Vagina (tissue), 2 donors: ENCODE measurements at regions not wholly inside any gene's neighbourhood (a gene's known extent, or its start where the extent isn't known, plus 50 kb on each side); places are given as distances from the start of the nearest gene placed in this dataset.

Experiments
- DNase-seq, 2 donors: peaks; one replicate each; pipeline ENCODE4 v3.0.0-alpha.2; 2017; ENCODE audit errors: extremely low spot score in 2 of 2
- H3K27ac ChIP-seq: fragments of 200-600 bp; sonication (generic); one replicate; pipeline ENCODE4 v1.5.1; 2019
- H3K27me3 ChIP-seq: fragments of 200-600 bp; sonication (generic); one replicate; pipeline ENCODE4 v1.5.1; 2019
- H3K36me3 ChIP-seq, 2 donors: fragments of 200-600 bp; sonication (generic); one replicate each; pipeline ENCODE4 v1.5.1; 2017 to 2019
- H3K4me1 ChIP-seq: fragments of 200-600 bp; sonication (generic); one replicate; pipeline ENCODE4 v1.5.1; 2019
- H3K4me3 ChIP-seq, 2 donors: fragments of 200-600 bp; sonication (generic); 1 replicate in 1 of 2; 2 replicates in 1 of 2; pipeline ENCODE4 v1.5.1; 2016 to 2019
- H3K9me3 ChIP-seq: fragments of 200-600 bp; sonication (generic); one replicate; pipeline ENCODE4 v1.5.1; 2019
- POLR2A ChIP-seq, 2 donors: fragments of 450-650 bp; IDR thresholded peaks; one replicate each; pipeline ENCODE4 v1.6.1; 2017; ENCODE audit warnings: antibody characterized with exemption in 2 of 2, mild to moderate bottlenecking in 2 of 2, moderate library complexity in 2 of 2
- POLR2AphosphoS5 ChIP-seq, 2 donors: sonication (generic); formaldehyde crosslinking; IDR thresholded peaks; one replicate each; pipeline ENCODE4 v1.9.0; 2017; ENCODE audit warnings: antibody characterized with exemption in 2 of 2, mild to moderate bottlenecking in 2 of 2, low read depth in 1 of 2; ENCODE audit not compliant: insufficient read depth in 1 of 2
- intact Hi-C: fragments of 100-400 bp; cut with DNase I; formaldehyde crosslinking; loops from one replicate; pipeline ENCODE4 v1.15.1; 2023
- TF ChIP-seq, protein P1 (sequence below), 3 experiments: fragments of 450-650 bp in 2 of 3; fragments of 200-600 bp in 1 of 3; sonication (generic) in 1 of 3; IDR thresholded peaks; one replicate each; pipeline ENCODE4 v1.5.1; 2017 to 2019; ENCODE audit warnings: antibody characterized with exemption in 3 of 3, mild to moderate bottlenecking in 2 of 3, moderate library complexity in 2 of 3

DNA sequence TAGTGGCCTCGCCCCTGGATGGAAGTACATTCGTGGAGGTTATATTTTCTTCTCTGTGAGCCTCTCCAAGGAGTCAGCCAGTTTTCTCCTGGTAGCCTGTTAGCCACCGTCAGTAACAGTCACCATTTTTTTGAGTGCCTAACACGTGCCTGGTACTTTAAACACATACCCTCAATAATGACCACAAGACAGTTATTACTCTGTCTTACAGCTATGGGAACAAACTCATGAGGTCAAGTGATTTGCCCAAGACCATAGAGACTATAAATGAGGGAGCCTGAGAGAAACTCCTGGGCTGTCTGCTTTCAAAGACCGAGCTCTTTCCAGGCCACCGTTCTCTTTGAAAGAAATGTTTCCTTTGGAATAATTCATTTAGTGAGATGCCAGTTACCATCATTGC lies 90.4 kb downstream of the PALM2AKAP2 start:
- H3K4me1 ChIP-seq: no peaks in the 10 kb centered on the region
- TF ChIP-seq, protein P1, sequence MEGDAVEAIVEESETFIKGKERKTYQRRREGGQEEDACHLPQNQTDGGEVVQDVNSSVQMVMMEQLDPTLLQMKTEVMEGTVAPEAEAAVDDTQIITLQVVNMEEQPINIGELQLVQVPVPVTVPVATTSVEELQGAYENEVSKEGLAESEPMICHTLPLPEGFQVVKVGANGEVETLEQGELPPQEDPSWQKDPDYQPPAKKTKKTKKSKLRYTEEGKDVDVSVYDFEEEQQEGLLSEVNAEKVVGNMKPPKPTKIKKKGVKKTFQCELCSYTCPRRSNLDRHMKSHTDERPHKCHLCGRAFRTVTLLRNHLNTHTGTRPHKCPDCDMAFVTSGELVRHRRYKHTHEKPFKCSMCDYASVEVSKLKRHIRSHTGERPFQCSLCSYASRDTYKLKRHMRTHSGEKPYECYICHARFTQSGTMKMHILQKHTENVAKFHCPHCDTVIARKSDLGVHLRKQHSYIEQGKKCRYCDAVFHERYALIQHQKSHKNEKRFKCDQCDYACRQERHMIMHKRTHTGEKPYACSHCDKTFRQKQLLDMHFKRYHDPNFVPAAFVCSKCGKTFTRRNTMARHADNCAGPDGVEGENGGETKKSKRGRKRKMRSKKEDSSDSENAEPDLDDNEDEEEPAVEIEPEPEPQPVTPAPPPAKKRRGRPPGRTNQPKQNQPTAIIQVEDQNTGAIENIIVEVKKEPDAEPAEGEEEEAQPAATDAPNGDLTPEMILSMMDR (IDR thresholded peaks at IDR 0.05): no peak
- TF ChIP-seq POLR2AphosphoS5 (IDR thresholded peaks at IDR 0.05; ENCODE audit: insufficient read depth in 1 of 2, low read depth in 1 of 2): no peak
- intact Hi-C loops: no loop called here

DNA sequence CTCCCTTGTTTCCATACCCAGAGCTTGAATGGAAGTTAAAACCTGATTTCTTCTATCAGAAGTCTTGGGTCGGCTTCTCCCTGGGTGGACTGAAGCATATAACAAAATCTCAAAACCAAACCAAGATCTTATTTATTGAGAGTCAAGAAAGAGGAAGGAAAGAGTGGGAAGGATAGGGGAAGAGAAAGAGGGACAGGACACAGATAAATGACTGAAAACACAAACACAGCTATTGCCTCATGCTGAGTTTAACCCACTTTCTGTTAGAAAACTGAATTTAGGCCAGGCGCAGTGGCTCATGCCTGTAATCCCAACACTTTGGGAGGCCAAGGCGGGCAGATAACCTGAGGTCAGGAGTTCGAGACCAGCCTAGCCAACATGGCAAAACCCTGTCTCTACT lies 92.9 kb downstream of the PALM2AKAP2 start:
- Histone ChIP-seq H3K36me3 (no peaks in the 10 kb centered on the region), H3K27ac (no peak overlapping the region), H3K9me3 (no peaks in the 10 kb centered on the region), H3K4me1 (no peaks in the 10 kb centered on the region), H3K4me3 (no peak overlapping the region), H3K27me3 (no peaks in the 10 kb centered on the region)
- intact Hi-C loops: no loop called here
- DNase-seq: no peak
- TF ChIP-seq POLR2AphosphoS5 (IDR thresholded peaks at IDR 0.05; ENCODE audit: insufficient read depth in 1 of 2, low read depth in 1 of 2) (no peak), POLR2A (IDR thresholded peaks at IDR 0.05) (no peak)
- TF ChIP-seq, protein P1 (IDR thresholded peaks at IDR 0.05): no peak

More for the DNA sequence above, 90.4 kb downstream of the PALM2AKAP2 start:
- H3K36me3 ChIP-seq: no peaks in the 10 kb centered on the region
- H3K27ac ChIP-seq: no peak overlapping the region
- H3K27me3 ChIP-seq: no peaks in the 10 kb centered on the region
- no peak overlapping the region for H3K4me3 ChIP-seq
- DNase-seq: no peak
- no peaks in the 10 kb centered on the region for H3K9me3 ChIP-seq

DNA sequence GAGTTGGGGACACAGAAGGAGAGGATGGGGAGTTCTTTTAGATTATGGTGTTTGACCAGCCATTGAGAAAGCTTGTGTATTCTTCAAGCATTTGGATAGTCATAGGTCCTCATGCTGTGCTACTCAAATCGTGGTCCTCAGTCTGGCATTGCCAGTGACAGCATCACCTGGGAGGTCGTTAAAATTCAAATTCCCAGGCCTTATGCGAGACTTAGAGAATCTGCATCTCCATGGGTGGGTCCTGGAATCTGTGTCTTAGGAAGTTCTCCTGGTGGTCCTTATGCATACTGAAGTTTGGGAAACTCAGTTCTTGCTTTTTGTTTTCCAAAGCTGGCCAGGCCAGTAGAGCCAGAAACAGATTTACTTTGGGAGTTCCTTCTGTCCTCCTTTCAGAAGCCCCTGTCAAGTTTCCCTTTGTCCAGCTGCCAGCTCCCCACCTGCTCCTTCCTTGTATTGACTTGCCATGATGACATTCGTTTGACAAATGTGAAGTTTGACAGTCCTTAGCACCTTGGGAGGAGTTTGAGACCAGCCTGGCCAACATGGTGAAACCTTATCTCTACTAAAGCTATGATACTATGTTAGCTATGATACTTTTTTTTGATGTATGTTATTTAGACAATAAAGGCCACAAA lies 95.6 kb downstream of the PALM2AKAP2 start:
- DNase-seq: no peak
- H3K27me3 ChIP-seq: no peaks in the 10 kb centered on the region
- intact Hi-C loops: no loop called here
- no peak for TF ChIP-seq POLR2A (IDR thresholded peaks at IDR 0.05)
- no peak for TF ChIP-seq POLR2AphosphoS5 (IDR thresholded peaks at IDR 0.05; ENCODE audit: insufficient read depth in 1 of 2, low read depth in 1 of 2)
- TF ChIP-seq, protein P1 (IDR thresholded peaks at IDR 0.05): no peak
- no peaks in the 10 kb centered on the region for H3K4me1 ChIP-seq
- no peak overlapping the region for H3K27ac ChIP-seq
- no peak overlapping the region for H3K4me3 ChIP-seq
- H3K9me3 ChIP-seq: no peaks in the 10 kb centered on the region
- no peaks in the 10 kb centered on the region for H3K36me3 ChIP-seq

DNA sequence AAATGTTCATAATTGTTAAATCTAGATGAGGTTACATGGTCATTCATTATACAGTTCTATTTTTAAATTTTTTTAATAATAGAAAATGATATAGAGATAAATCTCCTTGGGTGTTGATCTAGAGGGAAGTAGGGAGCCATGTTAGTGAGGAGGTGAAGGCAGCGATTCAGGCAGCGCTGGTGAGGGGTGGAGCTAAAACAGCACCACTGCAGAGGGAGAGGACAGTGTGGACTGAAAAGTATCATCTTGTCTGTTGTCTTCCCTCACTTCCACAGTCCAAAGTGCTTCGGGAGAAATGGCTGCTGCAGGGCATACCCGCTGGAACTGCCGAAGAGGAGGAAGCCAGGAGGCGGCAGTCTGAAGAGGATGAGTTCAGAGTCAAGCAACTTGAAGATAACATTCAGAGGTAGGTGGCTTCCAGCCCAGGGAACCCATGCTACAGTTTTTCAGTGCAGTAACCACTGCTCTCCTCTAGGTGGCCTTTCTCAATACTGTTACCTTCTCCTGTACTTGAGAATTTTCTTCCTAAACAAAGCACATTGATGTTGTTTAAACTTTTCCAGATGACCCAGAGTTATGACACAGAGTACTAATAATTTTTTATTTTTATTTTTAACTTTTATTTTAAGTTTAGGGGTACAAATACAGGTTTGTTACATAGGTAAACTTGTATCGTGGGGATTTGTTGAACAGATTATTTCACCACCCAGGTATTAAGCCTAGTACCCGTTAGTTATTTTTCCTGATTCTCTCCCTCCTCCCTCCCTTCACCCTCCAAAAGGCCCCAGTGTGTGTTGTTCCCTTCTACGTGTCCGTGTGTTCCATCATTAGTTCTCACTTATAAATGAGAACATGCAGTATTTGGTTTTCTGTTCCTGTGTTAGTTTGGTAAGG lies 100.5 kb downstream of the PALM2AKAP2 start:
- no peak for DNase-seq
- H3K27me3 ChIP-seq: no peaks in the 10 kb centered on the region
- no peak overlapping the region for H3K27ac ChIP-seq
- H3K9me3 ChIP-seq: no peaks in the 10 kb centered on the region
- H3K4me3 ChIP-seq: no peak overlapping the region
- TF ChIP-seq POLR2A (IDR thresholded peaks at IDR 0.05): no peak
- TF ChIP-seq POLR2AphosphoS5 (IDR thresholded peaks at IDR 0.05; ENCODE audit: insufficient read depth in 1 of 2, low read depth in 1 of 2): no peak
- TF ChIP-seq, protein P1 (IDR thresholded peaks at IDR 0.05): no peak
- intact Hi-C loops: no loop called here
- H3K4me1 ChIP-seq: no peaks in the 10 kb centered on the region
- H3K36me3 ChIP-seq: no peaks in the 10 kb centered on the region

DNA sequence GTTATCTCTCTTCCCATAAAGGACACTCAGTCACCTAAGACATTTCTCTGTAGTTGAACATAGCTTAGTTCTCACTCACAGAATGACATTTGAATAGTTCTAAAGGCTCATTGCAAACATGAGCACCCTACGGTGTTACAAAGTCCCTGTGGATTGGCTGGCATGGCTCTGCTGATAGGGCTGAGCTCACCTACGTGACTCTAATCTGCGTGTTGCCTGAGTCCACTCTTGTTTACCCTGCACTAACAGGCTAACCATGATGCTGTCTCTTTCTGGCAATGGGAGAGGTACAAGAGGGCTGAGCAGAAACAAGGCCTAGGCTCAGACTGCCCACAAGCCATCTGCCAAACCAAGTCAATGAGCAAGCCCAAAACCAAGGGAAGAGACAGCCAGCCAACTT lies 103.6 kb downstream of the PALM2AKAP2 start:
- intact Hi-C loops: no loop called here
- Histone ChIP-seq H3K4me1 (peaks cover 9% of the 10 kb centered on the region), H3K27ac (no peak overlapping the region), H3K4me3 (no peak overlapping the region), H3K36me3 (no peaks in the 10 kb centered on the region), H3K27me3 (no peaks in the 10 kb centered on the region), H3K9me3 (no peaks in the 10 kb centered on the region)
- DNase-seq: no peak
- TF ChIP-seq, protein P1 (IDR thresholded peaks at IDR 0.05): no peak
- no peak for TF ChIP-seq POLR2AphosphoS5 (IDR thresholded peaks at IDR 0.05; ENCODE audit: insufficient read depth in 1 of 2, low read depth in 1 of 2)
- no peak for TF ChIP-seq POLR2A (IDR thresholded peaks at IDR 0.05)
